ENCODE measurements at regions not wholly inside any gene's neighbourhood (a gene's known extent, or its start where the extent isn't known, plus 50 kb on each side); places are given as distances from the start of the nearest gene placed in this dataset.

- TF ChIP-seq NONO (IDR thresholded peaks at IDR 0.05) (no peak), NONO (CRISPR knock-in tag; conservative IDR thresholded peaks at IDR 0.05) (no peak), PHF5A (CRISPR knock-in tag; IDR thresholded peaks at IDR 0.05; ENCODE audit: low read depth, unreplicated experiment) (no peak), DRAP1 (CRISPR knock-in tag; IDR thresholded peaks at IDR 0.05) (peak; percentile 68; the same call in 1 of the 2 replicates), CREB1 (IDR thresholded peaks at IDR 0.05) (peak; percentile 77), CREB1 (CRISPR knock-in tag; IDR thresholded peaks at IDR 0.05) (peak; percentile 71), THAP8 (CRISPR knock-in tag; IDR thresholded peaks at IDR 0.05; ENCODE audit: borderline replicate concordance) (no peak), ZNF75D (CRISPR knock-in tag; IDR thresholded peaks at IDR 0.05; ENCODE audit: borderline replicate concordance) (no peak), ZNF331 (CRISPR knock-in tag; IDR thresholded peaks at IDR 0.05) (peak; percentile 70; the same call in 1 of the 2 replicates), NFYC (CRISPR knock-in tag; IDR thresholded peaks at IDR 0.05) (no peak), HHEX (CRISPR knock-in tag; IDR thresholded peaks at IDR 0.05) (no peak), ZNF580 (CRISPR knock-in tag; IDR thresholded peaks at IDR 0.05; ENCODE audit: borderline replicate concordance, low read depth) (no peak), ATF5 (CRISPR knock-in tag; IDR thresholded peaks at IDR 0.05; ENCODE audit: low read depth) (no peak), MXD1 (CRISPR knock-in tag; IDR thresholded peaks at IDR 0.05) (no peak), RELA (CRISPR knock-in tag; IDR thresholded peaks at IDR 0.05) (no peak), SPEN (CRISPR knock-in tag; IDR thresholded peaks at IDR 0.05; ENCODE audit: low read depth) (peak; percentile 65; the same call in 1 of the 2 replicates), CHD4 (IDR thresholded peaks at IDR 0.05; ENCODE audit: borderline replicate concordance, low read length) (no peak), SNAPC2 (CRISPR knock-in tag; IDR thresholded peaks at IDR 0.05) (no peak), TFAP4 (IDR thresholded peaks at IDR 0.05; ENCODE audit: borderline replicate concordance, low read depth) (no peak), CBFB (CRISPR knock-in tag; IDR thresholded peaks at IDR 0.05) (no peak), HBP1 (CRISPR knock-in tag; IDR thresholded peaks at IDR 0.05; ENCODE audit: low read depth) (no peak), POLR2AphosphoS5 (IDR thresholded peaks at IDR 0.05; ENCODE audit: low read depth, low read length) (no peak), NFKBIZ (CRISPR knock-in tag; IDR thresholded peaks at IDR 0.05) (no peak), MLX (CRISPR knock-in tag; IDR thresholded peaks at IDR 0.05) (peak; percentile 89), ZNF709 (CRISPR knock-in tag; IDR thresholded peaks at IDR 0.05) (no peak)
Measured at GRCh38 chr20:11687546-11688292, 230.0 kb upstream of the BTBD3 start (continued).
